Naive B cell (primary cell): ENCODE measurements at regions not wholly inside any gene's neighbourhood (a gene's known extent, or its start where the extent isn't known, plus 50 kb on each side); places are given as distances from the start of the nearest gene placed in this dataset.

Experiments
- ATAC-seq, 2 donors: fragments of 150-1000 bp; cut with Tn5 transposase; 2 replicates each; pipeline ENCODE4 v1.10.0; 2021; ENCODE audit warnings: low read depth in 2 of 2, mild to moderate bottlenecking in 2 of 2, moderate library complexity in 2 of 2
- DNase-seq: peaks from one replicate; pipeline ENCODE4 v3.0.0; 2022
- H3K27ac Mint-ChIP-seq, 6 donors: one replicate each; pipeline ENCODE4 v1.8.0; 2020 to 2022; ENCODE audit warnings: mild to moderate bottlenecking in 6 of 6, mixed read lengths in 6 of 6, moderate library complexity in 5 of 6, inconsistent platforms in 2 of 6
- H3K27me3 Mint-ChIP-seq, 3 donors: one replicate each; pipeline ENCODE4 v1.8.0; 2021 to 2022; ENCODE audit warnings: mixed read lengths in 3 of 3, mild to moderate bottlenecking in 1 of 3
- H3K36me3 Mint-ChIP-seq, 2 donors: one replicate each; pipeline ENCODE4 v1.8.0; 2020 to 2022; ENCODE audit warnings: mixed read lengths in 2 of 2, inconsistent platforms in 1 of 2, mild to moderate bottlenecking in 1 of 2
- H3K4me1 Mint-ChIP-seq, 3 donors: one replicate each; pipeline ENCODE4 v1.8.0; 2020 to 2022; ENCODE audit warnings: mixed read lengths in 3 of 3, inconsistent platforms in 1 of 3, mild to moderate bottlenecking in 1 of 3, moderate library complexity in 1 of 3
- H3K4me3 Mint-ChIP-seq, 8 donors: one replicate each; pipeline ENCODE4 v1.8.0; 2020 to 2022; ENCODE audit warnings: mild to moderate bottlenecking in 8 of 8, mixed read lengths in 8 of 8, moderate library complexity in 8 of 8, inconsistent platforms in 2 of 8
- H3K9me3 Mint-ChIP-seq, 7 donors: one replicate each; pipeline ENCODE4 v1.8.0; 2020 to 2022; ENCODE audit warnings: mixed read lengths in 7 of 7, mild to moderate bottlenecking in 5 of 7, inconsistent platforms in 2 of 7, moderate library complexity in 1 of 7

- Mint-ChIP-seq H3K27me3 (peaks cover 0 to 4% (median 0%) of the 10 kb centered on the region in 3 donors), H3K4me3 (no peak overlapping the region), H3K9me3 (peaks cover 0 to under 1% (median 0%) of the 10 kb centered on the region in 7 donors), H3K27ac (no peak overlapping the region), H3K36me3 (no peaks in the 10 kb centered on the region), H3K4me1 (no peaks in the 10 kb centered on the region)
- no peak for ATAC-seq
- DNase-seq, result no peak
Measured at GRCh38 chr2:138193416-138194213, 229.3 kb downstream of the HNMT start.

- DNase-seq (no peak), ATAC-seq (no peak)
- Mint-ChIP-seq H3K36me3 (peaks cover 0 to 3% of the 10 kb centered on the region in 2 donors), H3K27me3 (no peaks in the 10 kb centered on the region), H3K4me1 (no peaks in the 10 kb centered on the region), H3K4me3 (no peak overlapping the region), H3K9me3 (peaks cover 0 to 13% (median 7%) of the 10 kb centered on the region in 7 donors), H3K27ac (no peak overlapping the region)
Measured at GRCh38 chr2:138201286-138201685, 237.0 kb downstream of the HNMT start.

- peaks cover 0 to 13% (median 7%) of the 10 kb centered on the region in 7 donors for H3K9me3 Mint-ChIP-seq
Measured at GRCh38 chr2:138202762-138203161, 238.5 kb downstream of the HNMT start.

GRCh38 chr2:138205281-138205680 is 241.0 kb downstream of the HNMT start:
- Mint-ChIP-seq H3K27ac (no peak overlapping the region), H3K36me3 (peaks cover 0 to 3% of the 10 kb centered on the region in 2 donors), H3K9me3 (peaks cover 0 to 13% (median 6%) of the 10 kb centered on the region in 7 donors), H3K4me3 (no peak overlapping the region), H3K27me3 (no peaks in the 10 kb centered on the region), H3K4me1 (no peaks in the 10 kb centered on the region)
- ATAC-seq (no peak), DNase-seq (no peak)

More at GRCh38 chr2:138202762-138203161, 238.5 kb downstream of the HNMT start:
- Mint-ChIP-seq H3K27me3 (no peaks in the 10 kb centered on the region), H3K4me1 (no peaks in the 10 kb centered on the region), H3K36me3 (peaks cover 0 to 3% of the 10 kb centered on the region in 2 donors), H3K4me3 (no peak overlapping the region), H3K27ac (no peak overlapping the region)
- no peak for ATAC-seq
- DNase-seq, result no peak

GRCh38 chr2:138207074-138207930 is 243.0 kb downstream of the HNMT start:
- ATAC-seq, result no peak
- no peak for DNase-seq

GRCh38 chr2:138209009-138209408 is 244.7 kb downstream of the HNMT start:
- H3K4me1 Mint-ChIP-seq, result no peaks in the 10 kb centered on the region

More at GRCh38 chr2:138207074-138207930, 243.0 kb downstream of the HNMT start:
- Mint-ChIP-seq H3K27ac (no peak overlapping the region), H3K36me3 (peaks cover 0 to 5% of the 10 kb centered on the region in 2 donors), H3K27me3 (no peaks in the 10 kb centered on the region), H3K9me3 (peaks cover 0 to 13% (median 6%) of the 10 kb centered on the region in 7 donors), H3K4me3 (no peak overlapping the region), H3K4me1 (no peaks in the 10 kb centered on the region)

GRCh38 chr2:138210487-138210886 is 246.2 kb downstream of the HNMT start:
- Mint-ChIP-seq H3K4me3 (no peak overlapping the region), H3K27me3 (no peaks in the 10 kb centered on the region), H3K4me1 (no peaks in the 10 kb centered on the region), H3K9me3 (peaks cover 0 to 6% (median 0%) of the 10 kb centered on the region in 7 donors), H3K36me3 (peaks cover 0 to 7% of the 10 kb centered on the region in 2 donors), H3K27ac (no peak overlapping the region)
- ATAC-seq (no peak), DNase-seq (no peak)

More at GRCh38 chr2:138209009-138209408, 244.7 kb downstream of the HNMT start:
- DNase-seq (no peak), ATAC-seq (no peak)
- Mint-ChIP-seq H3K27me3 (no peaks in the 10 kb centered on the region), H3K27ac (no peak overlapping the region), H3K4me3 (no peak overlapping the region), H3K36me3 (peaks cover 0 to 7% of the 10 kb centered on the region in 2 donors), H3K9me3 (peaks cover 0 to 11% (median 4%) of the 10 kb centered on the region in 7 donors)

- Mint-ChIP-seq H3K4me3 (no peak overlapping the region), H3K27ac (no peak overlapping the region), H3K4me1 (no peaks in the 10 kb centered on the region), H3K36me3 (peaks cover 0 to 7% of the 10 kb centered on the region in 2 donors), H3K27me3 (no peaks in the 10 kb centered on the region), H3K9me3 (no peaks in the 10 kb centered on the region)
- no peak for DNase-seq
- ATAC-seq, result no peak
Measured at GRCh38 chr2:138212434-138212833, 248.2 kb downstream of the HNMT start.

GRCh38 chr2:138213084-138213483 is 248.8 kb downstream of the HNMT start:
- no peaks in the 10 kb centered on the region for H3K27me3 Mint-ChIP-seq
- H3K9me3 Mint-ChIP-seq, result no peaks in the 10 kb centered on the region
- H3K4me3 Mint-ChIP-seq, result no peak overlapping the region
- ATAC-seq (no peak), DNase-seq (no peak)
- H3K27ac Mint-ChIP-seq, result no peak overlapping the region
- peaks cover 0 to 7% of the 10 kb centered on the region in 2 donors for H3K36me3 Mint-ChIP-seq
- H3K4me1 Mint-ChIP-seq, result no peaks in the 10 kb centered on the region

- ATAC-seq (no peak), DNase-seq (no peak)
- H3K9me3 Mint-ChIP-seq, result no peaks in the 10 kb centered on the region
- H3K4me1 Mint-ChIP-seq, result no peaks in the 10 kb centered on the region
- no peak overlapping the region for H3K4me3 Mint-ChIP-seq
- no peaks in the 10 kb centered on the region for H3K27me3 Mint-ChIP-seq
- no peak overlapping the region for H3K27ac Mint-ChIP-seq
- peaks cover 0 to 7% of the 10 kb centered on the region in 2 donors for H3K36me3 Mint-ChIP-seq
Measured at GRCh38 chr2:138213624-138214023, 249.4 kb downstream of the HNMT start.

- Mint-ChIP-seq H3K27ac (no peak overlapping the region), H3K27me3 (no peaks in the 10 kb centered on the region), H3K36me3 (peaks cover 0 to 7% of the 10 kb centered on the region in 2 donors), H3K4me3 (no peak overlapping the region), H3K9me3 (no peaks in the 10 kb centered on the region), H3K4me1 (no peaks in the 10 kb centered on the region)
- DNase-seq (no peak), ATAC-seq (no peak)
Measured at GRCh38 chr2:138215958-138216357, 251.7 kb downstream of the HNMT start.

GRCh38 chr2:138217975-138218374 is 253.7 kb downstream of the HNMT start:
- no peak for ATAC-seq

GRCh38 chr2:138218397-138218796 is 254.1 kb downstream of the HNMT start:
- Mint-ChIP-seq H3K4me1 (no peaks in the 10 kb centered on the region), H3K27me3 (no peaks in the 10 kb centered on the region), H3K9me3 (peaks cover 0 to 5% (median 0%) of the 10 kb centered on the region in 7 donors), H3K36me3 (no peaks in the 10 kb centered on the region), H3K27ac (no peak overlapping the region), H3K4me3 (no peak overlapping the region)
- no peak for ATAC-seq
- DNase-seq, result no peak

More at GRCh38 chr2:138217975-138218374, 253.7 kb downstream of the HNMT start:
- Mint-ChIP-seq H3K4me3 (no peak overlapping the region), H3K27ac (no peak overlapping the region), H3K36me3 (no peaks in the 10 kb centered on the region), H3K9me3 (peaks cover 0 to 5% (median 0%) of the 10 kb centered on the region in 7 donors), H3K4me1 (no peaks in the 10 kb centered on the region), H3K27me3 (no peaks in the 10 kb centered on the region)
- no peak for DNase-seq
